ENCODE measurements at regions not wholly inside any gene's neighbourhood (a gene's known extent, or its start where the extent isn't known, plus 50 kb on each side); places are given as distances from the start of the nearest gene placed in this dataset.

DNA sequence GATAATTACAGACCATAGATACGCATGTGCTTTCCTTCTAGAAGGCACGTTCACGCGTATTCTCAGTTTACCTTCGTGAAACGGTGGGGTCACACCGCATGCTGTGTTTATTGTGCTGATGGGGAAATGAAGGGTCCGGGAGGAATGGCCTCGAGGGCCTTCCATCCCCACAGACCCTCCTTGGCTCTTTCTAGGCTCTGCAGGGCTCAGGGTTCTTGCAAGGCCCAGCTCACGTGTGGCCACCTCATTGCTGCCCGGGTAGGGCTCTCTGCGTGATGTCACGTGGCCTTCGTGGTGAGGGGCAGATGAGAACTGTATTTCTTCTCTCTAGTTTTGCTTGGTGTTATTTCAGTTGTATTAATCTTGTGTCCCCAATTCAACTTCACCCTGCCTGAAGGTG, 133.5 kb upstream of the ALKAL2 start:
- Mint-ChIP-seq H3K9me3 (ENCODE audit: unreplicated experiment) (no peaks in the 10 kb centered on the region), H3K4me3 (ENCODE audit: unreplicated experiment) (no peak overlapping the region), H3K36me3 (ENCODE audit: low read depth, unreplicated experiment) (peaks cover 4% of the 10 kb centered on the region), H3K27ac (ENCODE audit: unreplicated experiment) (no peak overlapping the region), H3K4me1 (ENCODE audit: unreplicated experiment) (peaks cover 26% of the 10 kb centered on the region), H3K27me3 (ENCODE audit: unreplicated experiment) (peaks cover 6% of the 10 kb centered on the region)
- TF ChIP-seq, protein P1, sequence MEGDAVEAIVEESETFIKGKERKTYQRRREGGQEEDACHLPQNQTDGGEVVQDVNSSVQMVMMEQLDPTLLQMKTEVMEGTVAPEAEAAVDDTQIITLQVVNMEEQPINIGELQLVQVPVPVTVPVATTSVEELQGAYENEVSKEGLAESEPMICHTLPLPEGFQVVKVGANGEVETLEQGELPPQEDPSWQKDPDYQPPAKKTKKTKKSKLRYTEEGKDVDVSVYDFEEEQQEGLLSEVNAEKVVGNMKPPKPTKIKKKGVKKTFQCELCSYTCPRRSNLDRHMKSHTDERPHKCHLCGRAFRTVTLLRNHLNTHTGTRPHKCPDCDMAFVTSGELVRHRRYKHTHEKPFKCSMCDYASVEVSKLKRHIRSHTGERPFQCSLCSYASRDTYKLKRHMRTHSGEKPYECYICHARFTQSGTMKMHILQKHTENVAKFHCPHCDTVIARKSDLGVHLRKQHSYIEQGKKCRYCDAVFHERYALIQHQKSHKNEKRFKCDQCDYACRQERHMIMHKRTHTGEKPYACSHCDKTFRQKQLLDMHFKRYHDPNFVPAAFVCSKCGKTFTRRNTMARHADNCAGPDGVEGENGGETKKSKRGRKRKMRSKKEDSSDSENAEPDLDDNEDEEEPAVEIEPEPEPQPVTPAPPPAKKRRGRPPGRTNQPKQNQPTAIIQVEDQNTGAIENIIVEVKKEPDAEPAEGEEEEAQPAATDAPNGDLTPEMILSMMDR (IDR thresholded peaks at IDR 0.05; ENCODE audit: unreplicated experiment): no peak
- DNase-seq (ENCODE audit: low spot score): no peak

GRCh38 chr2:419687-420317, 131.9 kb upstream of the ALKAL2 start:
- DNase-seq (ENCODE audit: low spot score): no peak
- peaks cover 2% of the 10 kb centered on the region for H3K27me3 Mint-ChIP-seq (ENCODE audit: unreplicated experiment)
- H3K4me1 Mint-ChIP-seq (ENCODE audit: unreplicated experiment): peaks cover 26% of the 10 kb centered on the region
- H3K27ac Mint-ChIP-seq (ENCODE audit: unreplicated experiment): peak overlapping the region; percentile 87
- no peaks in the 10 kb centered on the region for H3K9me3 Mint-ChIP-seq (ENCODE audit: unreplicated experiment)
- TF ChIP-seq, protein P1 (IDR thresholded peaks at IDR 0.05; ENCODE audit: unreplicated experiment): no peak
- peaks cover 4% of the 10 kb centered on the region for H3K36me3 Mint-ChIP-seq (ENCODE audit: low read depth, unreplicated experiment)
- H3K4me3 Mint-ChIP-seq (ENCODE audit: unreplicated experiment): no peak overlapping the region

GRCh38 chr2:417662-418061, 129.8 kb upstream of the ALKAL2 start:
- Mint-ChIP-seq H3K4me1 (ENCODE audit: unreplicated experiment) (peaks cover 22% of the 10 kb centered on the region), H3K27me3 (ENCODE audit: unreplicated experiment) (no peaks in the 10 kb centered on the region), H3K27ac (ENCODE audit: unreplicated experiment) (no peak overlapping the region), H3K9me3 (ENCODE audit: unreplicated experiment) (no peaks in the 10 kb centered on the region), H3K4me3 (ENCODE audit: unreplicated experiment) (no peak overlapping the region), H3K36me3 (ENCODE audit: low read depth, unreplicated experiment) (no peaks in the 10 kb centered on the region)
- TF ChIP-seq, protein P1 (IDR thresholded peaks at IDR 0.05; ENCODE audit: unreplicated experiment): no peak
- no peak for DNase-seq (ENCODE audit: low spot score)

DNA sequence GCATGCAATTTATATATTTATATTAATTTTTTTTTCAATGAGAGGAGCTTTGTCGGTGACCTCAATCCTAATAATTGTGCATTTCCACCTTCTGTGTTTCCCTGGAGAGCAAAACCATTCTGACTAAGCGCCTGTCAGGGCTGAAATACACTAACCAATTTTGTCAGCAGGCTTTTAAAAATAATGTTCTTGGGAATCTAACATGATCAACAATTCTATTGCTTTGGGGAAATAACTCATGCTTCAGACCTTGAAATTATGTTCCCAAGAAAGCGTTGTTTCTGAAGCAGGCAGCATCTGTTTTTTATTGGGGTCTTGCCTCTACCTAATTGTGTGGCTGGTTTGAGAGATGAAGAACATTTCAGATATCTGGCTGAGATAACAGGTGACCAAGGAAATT, 129.1 kb upstream of the ALKAL2 start:
- H3K27me3 Mint-ChIP-seq (ENCODE audit: unreplicated experiment): no peaks in the 10 kb centered on the region
- no peak overlapping the region for H3K27ac Mint-ChIP-seq (ENCODE audit: unreplicated experiment)
- TF ChIP-seq, protein P1 (IDR thresholded peaks at IDR 0.05; ENCODE audit: unreplicated experiment): no peak
- no peak overlapping the region for H3K4me3 Mint-ChIP-seq (ENCODE audit: unreplicated experiment)
- no peaks in the 10 kb centered on the region for H3K9me3 Mint-ChIP-seq (ENCODE audit: unreplicated experiment)
- peaks cover 22% of the 10 kb centered on the region for H3K4me1 Mint-ChIP-seq (ENCODE audit: unreplicated experiment)
- DNase-seq (ENCODE audit: low spot score): no peak
- no peaks in the 10 kb centered on the region for H3K36me3 Mint-ChIP-seq (ENCODE audit: low read depth, unreplicated experiment)

DNA sequence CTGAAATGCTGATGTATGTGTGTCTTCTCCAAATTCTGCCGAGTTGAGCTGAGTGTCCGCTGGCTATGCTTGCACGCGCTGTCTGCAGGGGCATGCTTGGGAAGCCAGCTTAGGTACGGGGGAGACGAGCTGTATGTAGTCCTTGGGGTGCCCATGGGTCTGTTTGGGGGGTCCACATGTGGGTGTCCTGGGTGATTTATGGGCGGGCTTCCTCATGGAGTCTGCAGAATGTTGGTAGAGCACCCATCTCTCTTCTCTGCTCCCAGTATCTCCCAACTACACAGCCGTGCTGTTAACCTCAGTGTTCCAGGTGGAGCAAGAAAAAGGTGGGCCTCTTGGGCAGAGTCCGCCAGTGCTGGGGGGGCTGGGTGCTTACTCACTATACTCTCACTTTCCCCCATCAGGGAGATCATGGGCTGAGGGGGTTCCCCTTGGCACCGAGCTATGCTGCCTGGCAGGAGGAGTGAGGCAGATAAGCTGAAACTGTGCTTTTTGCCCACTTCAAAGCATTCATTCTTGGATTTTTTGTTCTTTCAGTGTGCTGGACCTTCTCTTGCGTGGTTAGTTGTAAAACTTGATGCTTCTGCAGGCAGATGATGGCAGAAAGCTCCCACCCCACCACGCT, 128.2 kb upstream of the ALKAL2 start:
- H3K9me3 Mint-ChIP-seq (ENCODE audit: unreplicated experiment): no peaks in the 10 kb centered on the region
- no peaks in the 10 kb centered on the region for H3K27me3 Mint-ChIP-seq (ENCODE audit: unreplicated experiment)
- no peak overlapping the region for H3K4me3 Mint-ChIP-seq (ENCODE audit: unreplicated experiment)
- TF ChIP-seq, protein P1 (IDR thresholded peaks at IDR 0.05; ENCODE audit: unreplicated experiment): no peak
- no peaks in the 10 kb centered on the region for H3K36me3 Mint-ChIP-seq (ENCODE audit: low read depth, unreplicated experiment)
- H3K27ac Mint-ChIP-seq (ENCODE audit: unreplicated experiment): no peak overlapping the region
- no peak for DNase-seq (ENCODE audit: low spot score)
- H3K4me1 Mint-ChIP-seq (ENCODE audit: unreplicated experiment): peaks cover 22% of the 10 kb centered on the region

All from endothelial cell (in vitro differentiated cells).